A673 (cell line): ENCODE measurements at regions not wholly inside any gene's neighbourhood (a gene's known extent, or its start where the extent isn't known, plus 50 kb on each side); places are given as distances from the start of the nearest gene placed in this dataset.

Source experiments
- BruUV-seq: library from RNA; stranded (reverse); fragments of 400-500 nt; replicated peaks from 2 replicates; lab custom pipeline; 2021; lab: Mats Ljungman, UMichigan
- CTCF ChIA-PET: fragments of 300-600 bp; sonication (Branson Sonifier 250); formaldehyde crosslinking; loops from one replicate; lab custom pipeline; 2022; ENCODE audit warnings: antibody characterized with exemption; lab: Charles Lee
- POLR2A ChIA-PET: fragments of 300-600 bp; sonication (Branson Sonifier 250); formaldehyde crosslinking; loops from one replicate; lab custom pipeline; 2022; ENCODE audit warnings: antibody characterized with exemption; ENCODE audit not compliant: low non-redundant PET; lab: Charles Lee
- DNase-seq: peaks from one replicate; pipeline ENCODE4 v3.0.0-alpha.2; 2015; ENCODE audit warnings: low spot score
- H3K27ac ChIP-seq: fragments of 200-600 bp; sonication (generic); 2 replicates; pipeline ENCODE4 v1.5.1; 2016; ENCODE audit warnings: mixed run types, low read depth, mild to moderate bottlenecking, mixed read lengths, antibody characterized with exemption, low read length; ENCODE audit not compliant: poor library complexity, severe bottlenecking
- H3K27me3 ChIP-seq: fragments of 200-600 bp; sonication (generic); replicated peaks from 2 replicates; pipeline ENCODE4 v1.6.1; 2017; ENCODE audit warnings: mixed run types, low read depth, mild to moderate bottlenecking, mixed read lengths, antibody characterized with exemption, low read length; ENCODE audit not compliant: insufficient read depth, poor library complexity
- H3K36me3 ChIP-seq: fragments of 200-600 bp; sonication (generic); 2 replicates; pipeline ENCODE4 v1.6.1; 2016; ENCODE audit warnings: mixed run types, mild to moderate bottlenecking, mixed read lengths, antibody characterized with exemption, low read length; ENCODE audit not compliant: insufficient read depth, poor library complexity, severe bottlenecking
- H3K4me1 ChIP-seq: fragments of 200-600 bp; sonication (generic); 2 replicates; pipeline ENCODE4 v1.6.1; 2017; ENCODE audit warnings: mixed run types, mild to moderate bottlenecking, mixed read lengths, antibody characterized with exemption, low read length; ENCODE audit not compliant: insufficient read depth, poor library complexity, severe bottlenecking
- H3K4me3 ChIP-seq: fragments of 200-600 bp; sonication (generic); 2 replicates; pipeline ENCODE4 v1.5.1; 2016; ENCODE audit warnings: low read depth, mixed run types, mild to moderate bottlenecking, mixed read lengths, low read length; ENCODE audit not compliant: poor library complexity, severe bottlenecking
- H3K9me3 ChIP-seq: fragments of 200-600 bp; sonication (generic); 2 replicates; pipeline ENCODE4 v1.6.1; 2016; ENCODE audit warnings: mixed run types, low read depth, mild to moderate bottlenecking, mixed read lengths, antibody characterized with exemption, low read length; ENCODE audit not compliant: poor library complexity, severe bottlenecking
- EZH2 ChIP-seq: fragments of 200-600 bp; sonication (generic); IDR thresholded peaks from 2 replicates; pipeline ENCODE4 v1.6.1; 2017; ENCODE audit warnings: borderline replicate concordance, low read depth, mild to moderate bottlenecking, mixed read lengths, antibody characterized with exemption, low read length; ENCODE audit not compliant: poor library complexity, severe bottlenecking
- intact Hi-C: fragments of 100-400 bp; cut with micrococcal nuclease; formaldehyde crosslinking; loops from one replicate; pipeline ENCODE4 v1.10.0; 2022; ENCODE audit not compliant: unreplicated experiment
- TF ChIP-seq, protein P1 (sequence below): fragments of 300-800, 200-600 bp; sonication (generic); conservative IDR thresholded peaks from 2 replicates; pipeline ENCODE4 v1.5.1; 2017; ENCODE audit warnings: low read depth, mild to moderate bottlenecking, antibody characterized with exemption, low read length, moderate library complexity, mixed read lengths

DNA sequence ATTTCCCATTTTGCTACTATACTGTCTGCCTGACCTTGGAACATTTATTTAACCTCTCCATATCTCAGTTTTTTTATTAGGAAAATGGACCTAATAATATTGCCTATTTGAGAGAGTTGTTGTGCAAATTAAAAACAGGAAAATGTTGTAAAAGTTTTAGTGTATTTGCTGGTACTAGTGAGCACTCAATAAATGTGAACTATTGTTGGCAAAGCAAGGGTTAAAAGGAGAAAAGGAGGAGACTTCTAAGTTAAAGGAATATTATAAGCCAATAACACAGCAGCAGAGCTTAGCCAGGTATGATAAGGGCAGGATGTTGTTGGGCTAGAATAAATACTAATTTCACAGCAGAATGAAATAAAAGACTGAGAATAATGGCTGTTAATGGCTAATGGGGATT, 211.9 kb upstream of the FUT9 start:
- CTCF ChIA-PET = no interaction called here

GRCh38 chr6:95804847-95805541, 210.8 kb upstream of the FUT9 start:
- intact Hi-C loops = no loop called here
- no peak for DNase-seq
- POLR2A ChIA-PET = no interaction called here
- BruUV-seq = no TSS peak
- Histone ChIP-seq H3K4me3 (no peak overlapping the region), H3K9me3 (no peaks in the 10 kb centered on the region), H3K36me3 (no peaks in the 10 kb centered on the region), H3K27ac (no peak overlapping the region), H3K27me3 (no peaks in the 10 kb centered on the region), H3K4me1 (no peaks in the 10 kb centered on the region)
- TF ChIP-seq, protein P1, sequence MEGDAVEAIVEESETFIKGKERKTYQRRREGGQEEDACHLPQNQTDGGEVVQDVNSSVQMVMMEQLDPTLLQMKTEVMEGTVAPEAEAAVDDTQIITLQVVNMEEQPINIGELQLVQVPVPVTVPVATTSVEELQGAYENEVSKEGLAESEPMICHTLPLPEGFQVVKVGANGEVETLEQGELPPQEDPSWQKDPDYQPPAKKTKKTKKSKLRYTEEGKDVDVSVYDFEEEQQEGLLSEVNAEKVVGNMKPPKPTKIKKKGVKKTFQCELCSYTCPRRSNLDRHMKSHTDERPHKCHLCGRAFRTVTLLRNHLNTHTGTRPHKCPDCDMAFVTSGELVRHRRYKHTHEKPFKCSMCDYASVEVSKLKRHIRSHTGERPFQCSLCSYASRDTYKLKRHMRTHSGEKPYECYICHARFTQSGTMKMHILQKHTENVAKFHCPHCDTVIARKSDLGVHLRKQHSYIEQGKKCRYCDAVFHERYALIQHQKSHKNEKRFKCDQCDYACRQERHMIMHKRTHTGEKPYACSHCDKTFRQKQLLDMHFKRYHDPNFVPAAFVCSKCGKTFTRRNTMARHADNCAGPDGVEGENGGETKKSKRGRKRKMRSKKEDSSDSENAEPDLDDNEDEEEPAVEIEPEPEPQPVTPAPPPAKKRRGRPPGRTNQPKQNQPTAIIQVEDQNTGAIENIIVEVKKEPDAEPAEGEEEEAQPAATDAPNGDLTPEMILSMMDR = no peak
- no peak for TF ChIP-seq EZH2
- CTCF ChIA-PET = no interaction called here

More for the DNA sequence above, 211.9 kb upstream of the FUT9 start:
- Histone ChIP-seq H3K9me3 (no peaks in the 10 kb centered on the region), H3K36me3 (no peaks in the 10 kb centered on the region), H3K4me1 (no peaks in the 10 kb centered on the region), H3K27me3 (no peaks in the 10 kb centered on the region), H3K4me3 (no peak overlapping the region), H3K27ac (no peak overlapping the region)
- intact Hi-C loops = no loop called here
- no peak for DNase-seq
- POLR2A ChIA-PET = no interaction called here
- TF ChIP-seq, protein P1 = no peak
- TF ChIP-seq EZH2 = no peak
- no TSS peak for BruUV-seq

DNA sequence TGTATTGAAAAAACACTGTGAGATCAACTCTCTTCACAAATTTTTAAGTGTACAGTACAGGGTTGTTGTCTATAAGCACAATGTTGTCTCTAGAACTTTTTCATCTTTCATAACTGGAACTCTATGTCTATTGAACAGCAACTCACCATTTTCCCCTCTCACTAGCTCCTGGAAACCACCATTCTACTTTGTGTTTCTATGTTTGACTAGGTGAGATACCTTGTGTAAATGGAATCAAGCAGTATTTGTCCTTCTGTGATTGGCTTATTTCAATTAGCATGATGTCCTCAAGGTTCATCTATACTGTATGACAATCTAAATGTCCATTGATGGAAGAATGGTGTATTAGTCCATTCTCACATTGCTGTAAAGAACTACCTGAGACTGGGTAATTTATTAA, 210.1 kb upstream of the FUT9 start:
- ChIA-PET CTCF (no interaction called here), POLR2A (no interaction called here)
- H3K27ac ChIP-seq = no peak overlapping the region
- H3K36me3 ChIP-seq = no peaks in the 10 kb centered on the region
- intact Hi-C loops = no loop called here
- TF ChIP-seq, protein P1 = no peak
- DNase-seq = no peak
- BruUV-seq = no TSS peak
- no peaks in the 10 kb centered on the region for H3K4me1 ChIP-seq
- H3K27me3 ChIP-seq = no peaks in the 10 kb centered on the region
- no peak overlapping the region for H3K4me3 ChIP-seq
- H3K9me3 ChIP-seq = no peaks in the 10 kb centered on the region
